Immature natural killer cell (primary cell): ENCODE measurements at regions not wholly inside any gene's neighbourhood (a gene's known extent, or its start where the extent isn't known, plus 50 kb on each side); places are given as distances from the start of the nearest gene placed in this dataset.
"Not testable (repeated sequence)": the region's sequence is repeated elsewhere in the genome, so short reads cannot be mapped to it uniquely, and the experiment has no call there.

Source experiments
- DNase-seq, 3 donors: peaks; one replicate each; pipeline ENCODE4 v3.0.0; 2022; ENCODE audit warnings: mixed read lengths in 1 of 3
- H3K27ac Mint-ChIP-seq, 6 donors: one replicate each; pipeline ENCODE4 v1.8.0; 2020; ENCODE audit warnings: mixed read lengths in 6 of 6, mild to moderate bottlenecking in 5 of 6, inconsistent platforms in 4 of 6, moderate library complexity in 3 of 6
- H3K27me3 Mint-ChIP-seq, 3 donors: one replicate each; pipeline ENCODE4 v1.8.0; 2020 to 2021; ENCODE audit warnings: low read depth in 3 of 3, mild to moderate bottlenecking in 3 of 3, mixed read lengths in 3 of 3, moderate library complexity in 3 of 3, inconsistent platforms in 1 of 3
- H3K36me3 Mint-ChIP-seq, 3 donors: one replicate each; pipeline ENCODE4 v1.8.0; 2020; ENCODE audit warnings: mixed read lengths in 3 of 3, inconsistent platforms in 2 of 3, mild to moderate bottlenecking in 2 of 3
- H3K4me1 Mint-ChIP-seq, 2 donors: one replicate each; pipeline ENCODE4 v1.8.0; 2020; ENCODE audit warnings: inconsistent platforms in 2 of 2, mild to moderate bottlenecking in 2 of 2, mixed read lengths in 2 of 2, moderate library complexity in 1 of 2
- H3K4me3 Mint-ChIP-seq, 5 donors: one replicate each; pipeline ENCODE4 v1.8.0; 2020; ENCODE audit warnings: mild to moderate bottlenecking in 5 of 5, mixed read lengths in 5 of 5, inconsistent platforms in 3 of 5, moderate library complexity in 3 of 5
- H3K9me3 Mint-ChIP-seq, 6 donors: one replicate each; pipeline ENCODE4 v1.8.0; 2020; ENCODE audit warnings: mild to moderate bottlenecking in 6 of 6, mixed read lengths in 6 of 6, inconsistent platforms in 4 of 6, moderate library complexity in 3 of 6

DNA sequence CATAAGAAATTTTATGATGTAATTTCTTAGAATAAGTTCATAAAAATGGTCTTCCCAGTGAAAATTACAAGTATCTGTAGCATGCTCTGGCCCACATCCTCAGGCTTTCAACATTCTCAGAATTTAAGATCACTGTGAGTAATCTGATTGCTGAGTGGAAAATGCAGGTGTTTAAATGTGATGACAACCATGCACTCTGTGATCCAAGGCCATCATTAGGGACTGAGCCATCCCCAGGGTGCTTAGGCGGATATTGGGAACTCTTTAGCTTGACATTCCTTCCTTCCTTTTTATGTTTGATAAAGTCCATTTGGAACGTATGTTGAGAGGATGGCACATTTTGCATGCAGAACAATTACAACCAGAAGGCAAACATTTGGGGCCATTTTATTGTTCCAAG lies 95.5 kb downstream of the ARL4C start:
- no peak overlapping the region for H3K4me3 Mint-ChIP-seq
- DNase-seq, result no peak

GRCh38 chr2:234399451-234400246 lies 97.2 kb downstream of the ARL4C start:
- DNase-seq, result no peak
- Mint-ChIP-seq H3K27me3 (peaks cover 0 to 3% (median 2%) of the 10 kb centered on the region in 3 donors), H3K9me3 (no peaks in the 10 kb centered on the region), H3K27ac (peak overlapping the region in 1 of 6 donors; percentile 71), H3K36me3 (peaks cover 0 to 5% (median 0%) of the 10 kb centered on the region in 3 donors), H3K4me1 (peaks cover 2 to 8% of the 10 kb centered on the region in 2 donors), H3K4me3 (no peak overlapping the region)

More for the DNA sequence above, 95.5 kb downstream of the ARL4C start:
- Mint-ChIP-seq H3K27ac (no peak overlapping the region), H3K27me3 (peaks cover 0 to 3% (median 2%) of the 10 kb centered on the region in 3 donors), H3K36me3 (peaks cover 0 to 5% (median 0%) of the 10 kb centered on the region in 3 donors), H3K9me3 (no peaks in the 10 kb centered on the region), H3K4me1 (peaks cover 18 to 21% of the 10 kb centered on the region in 2 donors)

DNA sequence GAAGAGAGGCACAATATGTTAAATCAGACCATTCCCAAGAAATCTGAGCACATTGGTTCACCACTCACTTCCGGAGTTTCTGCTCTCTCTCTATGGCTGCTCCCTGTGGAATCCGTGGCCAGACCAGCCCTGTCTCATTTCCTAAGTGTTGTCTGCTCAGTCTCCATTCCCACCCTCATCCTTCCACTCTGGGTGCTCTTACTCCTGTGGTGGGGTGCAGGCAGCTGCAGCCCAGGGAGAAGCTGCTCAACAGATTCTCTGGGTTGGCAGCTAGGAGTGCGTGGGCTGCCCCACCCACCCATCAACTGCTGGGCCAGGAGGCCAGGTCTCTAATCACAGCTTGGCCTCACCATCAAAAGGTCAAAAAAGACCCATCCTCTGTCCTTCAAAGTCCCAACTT lies 98.3 kb downstream of the ARL4C start:
- H3K4me1 Mint-ChIP-seq, result peaks cover 13 to 17% of the 10 kb centered on the region in 2 donors
- no peak for DNase-seq
- no peaks in the 10 kb centered on the region for H3K9me3 Mint-ChIP-seq
- peaks cover 0 to 5% (median 0%) of the 10 kb centered on the region in 3 donors for H3K36me3 Mint-ChIP-seq
- H3K27me3 Mint-ChIP-seq, result peaks cover 0 to 3% (median 2%) of the 10 kb centered on the region in 3 donors
- peak overlapping the region in 3 of 6 donors; percentile 42 to 89 (median 66) for H3K27ac Mint-ChIP-seq
- no peak overlapping the region for H3K4me3 Mint-ChIP-seq

- Mint-ChIP-seq H3K36me3 (no peaks in the 10 kb centered on the region), H3K4me1 (peaks cover 39 to 43% of the 10 kb centered on the region in 2 donors), H3K27me3 (peaks cover 0 to 3% (median 2%) of the 10 kb centered on the region in 3 donors), H3K9me3 (no peaks in the 10 kb centered on the region), H3K27ac (peak overlapping the region in 1 of 6 donors; percentile 12), H3K4me3 (no peak overlapping the region)
- DNase-seq, result no peak
Observed at GRCh38 chr2:234395891-234396420, 100.9 kb downstream of the ARL4C start.

GRCh38 chr2:234394450-234394849 lies 102.4 kb downstream of the ARL4C start:
- Mint-ChIP-seq H3K4me1 (peaks cover 42 to 45% of the 10 kb centered on the region in 2 donors), H3K27me3 (peaks cover 0 to 3% (median 2%) of the 10 kb centered on the region in 3 donors), H3K4me3 (no peak overlapping the region), H3K36me3 (no peaks in the 10 kb centered on the region), H3K9me3 (no peaks in the 10 kb centered on the region), H3K27ac (peak overlapping the region in 4 of 6 donors; percentile 2 to 69 (median 39))
- DNase-seq, result no peak

- peaks cover 0 to 3% (median 2%) of the 10 kb centered on the region in 3 donors for H3K27me3 Mint-ChIP-seq
- H3K36me3 Mint-ChIP-seq, result no peaks in the 10 kb centered on the region
- peak overlapping the region in 3 of 5 donors; percentile 22 to 46 (median 44) for H3K4me3 Mint-ChIP-seq
- H3K9me3 Mint-ChIP-seq, result no peaks in the 10 kb centered on the region
- no peak for DNase-seq
- peak overlapping the region; percentile 14 to 80 (median 58) for H3K27ac Mint-ChIP-seq
- H3K4me1 Mint-ChIP-seq, result peaks cover 42 to 43% of the 10 kb centered on the region in 2 donors
Observed at GRCh38 chr2:234393354-234393753, 103.5 kb downstream of the ARL4C start.

GRCh38 chr2:234392041-234392615 lies 104.8 kb downstream of the ARL4C start:
- Mint-ChIP-seq H3K27me3 (peaks cover 0 to 2% (median 0%) of the 10 kb centered on the region in 3 donors), H3K27ac (peak overlapping the region; percentile 17 to 84 (median 64)), H3K9me3 (no peaks in the 10 kb centered on the region), H3K36me3 (peaks cover 0 to 5% (median 0%) of the 10 kb centered on the region in 3 donors), H3K4me3 (peak overlapping the region in 1 of 5 donors; percentile 28), H3K4me1 (peaks cover 42 to 43% of the 10 kb centered on the region in 2 donors)
- DNase-seq, result no peak

DNA sequence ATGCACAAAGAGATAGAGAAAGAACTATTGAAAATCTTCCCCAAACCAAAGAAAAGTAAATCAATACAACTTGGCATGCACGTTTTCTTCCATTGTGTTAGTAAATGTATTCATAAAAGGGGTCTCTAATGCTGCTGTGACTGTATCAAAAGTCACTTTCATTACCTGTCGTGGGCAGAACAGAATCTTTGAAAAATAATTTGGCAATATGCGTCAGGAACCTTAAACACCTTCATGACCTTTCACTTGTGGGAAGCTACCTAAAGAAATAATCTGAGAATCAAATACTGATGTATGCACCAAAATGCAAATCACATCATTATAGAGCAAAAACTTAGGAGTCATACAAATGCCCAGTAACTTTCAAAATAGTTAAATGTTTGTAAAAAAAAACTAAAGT lies 105.3 kb downstream of the ARL4C start:
- Mint-ChIP-seq H3K9me3 (peaks cover 0 to 2% (median 0%) of the 10 kb centered on the region in 6 donors), H3K4me3 (no peak overlapping the region), H3K4me1 (peaks cover 42 to 43% of the 10 kb centered on the region in 2 donors), H3K27me3 (peaks cover 0 to 2% (median 0%) of the 10 kb centered on the region in 3 donors), H3K36me3 (peaks cover 0 to 5% (median 0%) of the 10 kb centered on the region in 3 donors), H3K27ac (peak overlapping the region; percentile 25 to 84 (median 64))
- DNase-seq, result no peak

- peaks cover 39 to 40% of the 10 kb centered on the region in 2 donors for H3K4me1 Mint-ChIP-seq
- H3K27ac Mint-ChIP-seq, result peak overlapping the region in 2 of 6 donors; percentile 41 to 66
- not testable (repeated sequence) for DNase-seq, H3K27me3 Mint-ChIP-seq, H3K4me3 Mint-ChIP-seq, H3K9me3 Mint-ChIP-seq
- peaks cover 0 to 11% (median 0%) of the 10 kb centered on the region in 3 donors for H3K36me3 Mint-ChIP-seq
Observed at GRCh38 chr2:234389661-234390060, 107.2 kb downstream of the ARL4C start.

DNA sequence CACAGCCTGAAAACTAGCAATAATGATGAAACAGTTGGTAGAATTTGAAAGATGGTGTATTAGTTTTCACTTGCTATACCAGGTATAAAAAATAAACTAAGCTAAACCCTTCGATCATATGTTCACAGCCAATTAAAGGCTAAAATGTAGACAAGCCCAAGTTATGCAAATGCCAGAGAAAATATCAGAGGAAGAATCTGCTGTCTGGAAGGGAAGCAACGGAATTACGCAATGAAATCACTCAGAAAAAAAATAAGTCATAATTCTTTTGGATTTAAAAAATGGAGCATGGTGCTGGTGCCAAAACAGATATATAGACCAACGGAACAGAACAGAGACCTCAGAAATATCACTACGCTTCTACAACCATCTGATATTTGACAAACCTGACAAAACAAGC lies 108.3 kb downstream of the ARL4C start:
- peaks cover 28 to 29% of the 10 kb centered on the region in 2 donors for H3K4me1 Mint-ChIP-seq
- no peak overlapping the region for H3K4me3 Mint-ChIP-seq
- H3K36me3 Mint-ChIP-seq, result peaks cover 0 to 11% (median 3%) of the 10 kb centered on the region in 3 donors
- DNase-seq, result no peak
- peaks cover 0 to 2% (median 1%) of the 10 kb centered on the region in 3 donors for H3K27me3 Mint-ChIP-seq
- H3K27ac Mint-ChIP-seq, result peak overlapping the region in 3 of 6 donors; percentile 18 to 65 (median 45)
- H3K9me3 Mint-ChIP-seq, result peaks cover 0 to 2% (median 0%) of the 10 kb centered on the region in 6 donors

DNA sequence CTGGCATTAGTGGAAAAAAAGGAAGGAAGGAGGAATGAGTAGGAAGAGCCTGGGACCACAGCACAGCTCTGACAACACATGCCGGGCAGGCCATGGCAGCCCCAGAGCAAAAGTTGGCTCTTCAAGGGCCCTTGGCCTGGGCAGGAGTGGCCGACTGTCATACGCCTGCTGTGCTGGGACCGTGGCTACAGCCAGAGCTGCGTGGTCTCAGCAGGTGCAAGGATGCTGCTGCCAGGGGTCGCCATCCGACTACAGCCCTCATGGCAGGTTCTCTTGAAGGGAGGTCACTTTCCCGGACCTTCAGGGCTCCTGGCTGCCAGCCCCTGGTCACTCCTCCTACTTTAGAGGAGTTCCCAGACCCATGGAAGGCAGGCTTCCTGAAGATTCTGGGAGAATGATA lies 109.9 kb downstream of the ARL4C start:
- peaks cover 0 to 2% (median 0%) of the 10 kb centered on the region in 6 donors for H3K9me3 Mint-ChIP-seq
- H3K27ac Mint-ChIP-seq, result peak overlapping the region in 2 of 6 donors; percentile 59 to 81
- H3K4me1 Mint-ChIP-seq, result peaks cover 12 to 13% of the 10 kb centered on the region in 2 donors
- DNase-seq, result no peak
- peaks cover 0 to 2% (median 1%) of the 10 kb centered on the region in 3 donors for H3K27me3 Mint-ChIP-seq
- H3K4me3 Mint-ChIP-seq, result no peak overlapping the region
- peaks cover 0 to 11% (median 3%) of the 10 kb centered on the region in 3 donors for H3K36me3 Mint-ChIP-seq

GRCh38 chr2:234382131-234382530 lies 114.8 kb downstream of the ARL4C start:
- Mint-ChIP-seq H3K9me3 (peaks cover 0 to 2% (median 0%) of the 10 kb centered on the region in 6 donors), H3K27me3 (peaks cover 0 to 4% (median 1%) of the 10 kb centered on the region in 3 donors), H3K4me1 (no peaks in the 10 kb centered on the region), H3K4me3 (no peak overlapping the region), H3K36me3 (peaks cover 0 to 6% (median 3%) of the 10 kb centered on the region in 3 donors), H3K27ac (peak overlapping the region in 2 of 6 donors; percentile 21 to 30)
- DNase-seq, result no peak

- not testable (repeated sequence) for H3K9me3 Mint-ChIP-seq, H3K27ac Mint-ChIP-seq, H3K4me3 Mint-ChIP-seq, H3K36me3 Mint-ChIP-seq, H3K27me3 Mint-ChIP-seq, H3K4me1 Mint-ChIP-seq, DNase-seq
Observed at GRCh38 chr2:234378958-234379357, 117.9 kb downstream of the ARL4C start.
